Transverse colon (tissue), 4 donors: ENCODE measurements at regions not wholly inside any gene's neighbourhood (a gene's known extent, or its start where the extent isn't known, plus 50 kb on each side); places are given as distances from the start of the nearest gene placed in this dataset.

Experiments
- CTCF ChIP-seq, 5 experiments: fragments of 200-600 bp in 3 of 5; fragments of 450-650 bp in 2 of 5; sonication (generic) in 3 of 5; IDR thresholded peaks; 1 replicate in 2 of 5; 2 replicates in 3 of 5; pipeline ENCODE4 v1.5.1; 2016 to 2017; ENCODE audit warnings: antibody characterized with exemption in 5 of 5, inconsistent platforms in 3 of 5, mild to moderate bottlenecking in 2 of 5, moderate library complexity in 1 of 5
- EP300 ChIP-seq: sonication (generic); formaldehyde crosslinking; IDR thresholded peaks from one replicate; pipeline ENCODE4 v1.6.1; 2017; ENCODE audit warnings: antibody characterized with exemption, low read depth
- POLR2A ChIP-seq: fragments of 450-650 bp; IDR thresholded peaks from one replicate; pipeline ENCODE4 v1.6.1; 2016; ENCODE audit warnings: antibody characterized with exemption, mild to moderate bottlenecking, moderate library complexity
- POLR2AphosphoS5 ChIP-seq, 3 donors: sonication (generic); formaldehyde crosslinking; IDR thresholded peaks; one replicate each; pipeline ENCODE4 v1.6.1; 2016; ENCODE audit warnings: antibody characterized with exemption in 3 of 3

DNA sequence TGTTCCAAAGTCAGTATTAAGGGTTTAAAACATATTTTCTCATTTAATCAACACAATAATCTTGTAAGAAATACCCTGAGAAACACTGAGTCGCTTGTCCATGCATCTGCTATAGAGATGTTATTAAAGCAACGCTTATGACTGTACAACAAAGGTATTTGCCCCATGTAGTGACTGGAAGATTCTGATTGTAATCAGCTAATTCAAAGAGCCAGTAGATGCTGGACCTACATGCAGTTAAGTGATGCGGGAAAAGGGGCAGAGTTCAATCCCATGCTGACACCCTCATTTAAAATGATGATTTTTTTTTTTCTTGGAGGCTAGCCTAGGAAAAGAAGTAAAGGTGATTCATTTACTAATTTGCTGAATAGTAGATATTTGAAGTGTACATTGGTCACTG is 149.3 kb upstream of the MTAP start:
- TF ChIP-seq CTCF (IDR thresholded peaks at IDR 0.05), result no peak
- no peak for TF ChIP-seq POLR2A
- no peak for TF ChIP-seq POLR2AphosphoS5 (IDR thresholded peaks at IDR 0.05)
- no peak for TF ChIP-seq EP300
